Stomach (tissue), 8 donors: ENCODE measurements at regions not wholly inside any gene's neighbourhood (a gene's known extent, or its start where the extent isn't known, plus 50 kb on each side); places are given as distances from the start of the nearest gene placed in this dataset.
"Not testable (repeated sequence)": the region's sequence is repeated elsewhere in the genome, so short reads cannot be mapped to it uniquely, and the experiment has no call there.

Experiments used
- DNase-seq, 2 donors: peaks; one replicate each; pipeline versions ENCODE4 v3.0.0 to v3.0.0-alpha.2; 2013 to 2019
- H3K27ac ChIP-seq, 5 donors: fragments of 200-600 bp in 4 of 5; sonication (generic) in 4 of 5; one replicate each; pipeline ENCODE4 v1.5.1; 2013 to 2019; ENCODE audit warnings: mild to moderate bottlenecking in 1 of 5, moderate library complexity in 1 of 5
- H3K27me3 ChIP-seq, 3 donors: fragments of 200-600 bp; sonication (generic); one replicate each; pipeline ENCODE4 v1.5.1; 2017 to 2019; ENCODE audit warnings: mixed run types in 1 of 3
- H3K36me3 ChIP-seq, 4 donors: fragments of 200-600 bp; sonication (generic); 1 replicate in 3 of 4; 2 replicates in 1 of 4; pipeline ENCODE4 v1.5.1; 2016 to 2019
- H3K4me1 ChIP-seq, 4 donors: fragments of 200-600 bp; sonication (generic); one replicate each; pipeline ENCODE4 v1.5.1; 2016 to 2019
- H3K4me3 ChIP-seq, 4 donors: fragments of 200-600 bp; sonication (generic) in 3 of 4; one replicate each; pipeline ENCODE4 v1.5.1; 2016 to 2019; ENCODE audit warnings: mild to moderate bottlenecking in 1 of 4
- H3K9me3 ChIP-seq, 4 donors: fragments of 200-600 bp; sonication (generic); one replicate each; pipeline ENCODE4 v1.5.1; 2016 to 2019
- EP300 ChIP-seq: sonication (generic); formaldehyde crosslinking; IDR thresholded peaks from one replicate; pipeline ENCODE4 v1.6.1; 2017; ENCODE audit warnings: antibody characterized with exemption
- POLR2A ChIP-seq, 4 donors: fragments of 450-650 bp; IDR thresholded peaks; one replicate each; pipeline ENCODE4 v1.6.1; 2016; ENCODE audit warnings: antibody characterized with exemption in 4 of 4, control low read depth in 2 of 4, mild to moderate bottlenecking in 1 of 4, moderate library complexity in 1 of 4
- POLR2AphosphoS5 ChIP-seq, 3 donors: sonication (generic); formaldehyde crosslinking; IDR thresholded peaks; one replicate each; pipeline ENCODE4 v1.6.1; 2016; ENCODE audit warnings: antibody characterized with exemption in 3 of 3
- WGBS, 5 donors: extraction: QIAGEN DNeasy Blood & Tissue Kit in 3 of 5; methylation state at CpG; one replicate each; pipeline versions ENCODE4 v1.1.5 to v1.1.7; 2013 to 2018; 5-methylcytosine and 5-hydroxymethylcytosine counted together
- intact Hi-C: fragments of 100-400 bp; cut with DNase I; formaldehyde crosslinking; loops from one replicate; pipeline ENCODE4 v1.15.1; 2023; ENCODE audit warnings: low total_unique reads
- TF ChIP-seq, protein P1 (sequence below), 7 experiments: fragments of 450-650 bp in 4 of 7; fragments of 200-600 bp in 3 of 7; sonication (generic) in 3 of 7; IDR thresholded peaks; one replicate each; pipeline ENCODE4 v1.5.1; 2016 to 2019; ENCODE audit warnings: antibody characterized with exemption in 7 of 7, control low read depth in 2 of 7, mild to moderate bottlenecking in 1 of 7
- donor health status: healthy with polysubstance abuse.
- donor health status: Bipolar disorder and iron deficiency.
- donor health status: healthy.

DNA sequence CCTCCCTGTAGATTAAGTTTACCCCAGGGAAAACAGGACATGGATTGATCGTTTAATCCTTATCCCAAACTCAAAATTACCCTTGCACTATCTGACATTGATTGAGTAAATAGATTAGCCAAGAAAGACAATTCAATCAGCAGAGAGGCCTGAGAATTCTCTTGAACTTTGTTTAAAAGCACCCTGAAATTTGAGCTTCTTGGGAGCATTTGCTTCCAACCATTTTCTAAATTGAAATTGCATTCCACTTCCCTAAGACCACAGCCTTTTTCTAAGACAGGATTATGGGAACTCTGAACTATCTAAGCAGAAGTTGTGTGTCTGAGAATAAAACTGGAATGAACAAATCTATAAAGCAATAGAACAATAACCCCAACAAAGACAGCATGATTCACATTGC lies 76.6 kb upstream of the TNRC6A start:
- no peaks in the 10 kb centered on the region for H3K4me1 ChIP-seq
- H3K4me3 ChIP-seq = no peak overlapping the region
- TF ChIP-seq, protein P1, sequence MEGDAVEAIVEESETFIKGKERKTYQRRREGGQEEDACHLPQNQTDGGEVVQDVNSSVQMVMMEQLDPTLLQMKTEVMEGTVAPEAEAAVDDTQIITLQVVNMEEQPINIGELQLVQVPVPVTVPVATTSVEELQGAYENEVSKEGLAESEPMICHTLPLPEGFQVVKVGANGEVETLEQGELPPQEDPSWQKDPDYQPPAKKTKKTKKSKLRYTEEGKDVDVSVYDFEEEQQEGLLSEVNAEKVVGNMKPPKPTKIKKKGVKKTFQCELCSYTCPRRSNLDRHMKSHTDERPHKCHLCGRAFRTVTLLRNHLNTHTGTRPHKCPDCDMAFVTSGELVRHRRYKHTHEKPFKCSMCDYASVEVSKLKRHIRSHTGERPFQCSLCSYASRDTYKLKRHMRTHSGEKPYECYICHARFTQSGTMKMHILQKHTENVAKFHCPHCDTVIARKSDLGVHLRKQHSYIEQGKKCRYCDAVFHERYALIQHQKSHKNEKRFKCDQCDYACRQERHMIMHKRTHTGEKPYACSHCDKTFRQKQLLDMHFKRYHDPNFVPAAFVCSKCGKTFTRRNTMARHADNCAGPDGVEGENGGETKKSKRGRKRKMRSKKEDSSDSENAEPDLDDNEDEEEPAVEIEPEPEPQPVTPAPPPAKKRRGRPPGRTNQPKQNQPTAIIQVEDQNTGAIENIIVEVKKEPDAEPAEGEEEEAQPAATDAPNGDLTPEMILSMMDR (IDR thresholded peaks at IDR 0.05) = no peak
- TF ChIP-seq POLR2A (IDR thresholded peaks at IDR 0.05) (no peak), EP300 (no peak), POLR2AphosphoS5 (IDR thresholded peaks at IDR 0.05) (no peak)
- no peak for DNase-seq
- no peaks in the 10 kb centered on the region for H3K9me3 ChIP-seq
- no peaks in the 10 kb centered on the region for H3K36me3 ChIP-seq
- H3K27me3 ChIP-seq = no peaks in the 10 kb centered on the region
- intact Hi-C loops = no loop called here
- 8 to 25% (median 14%) methylated on average over 1 of the region's 1 CpG for WGBS, 5 donors
- H3K27ac ChIP-seq = no peak overlapping the region

DNA sequence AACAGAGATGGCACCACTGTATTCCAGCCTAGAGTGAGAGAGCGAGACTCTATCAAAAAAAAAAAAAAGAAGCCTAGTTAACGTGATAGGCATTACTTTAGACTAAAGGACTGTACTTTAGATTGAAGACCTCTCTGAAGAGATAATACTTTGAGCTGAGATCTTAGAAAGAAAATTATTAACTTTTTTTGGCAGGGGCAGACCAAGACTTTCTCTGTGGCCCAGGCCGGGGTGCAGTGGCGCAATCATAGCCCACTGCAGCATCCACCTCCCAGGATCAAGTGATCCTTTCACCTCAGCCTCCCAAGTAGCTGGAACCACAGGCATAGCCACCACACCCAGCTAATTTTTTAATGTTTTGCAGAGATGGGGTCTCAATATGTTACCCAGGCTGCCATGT lies 75.7 kb upstream of the TNRC6A start:
- Histone ChIP-seq H3K4me3 (no peak overlapping the region), H3K27ac (no peak overlapping the region), H3K27me3 (no peaks in the 10 kb centered on the region), H3K9me3 (no peaks in the 10 kb centered on the region), H3K4me1 (no peaks in the 10 kb centered on the region), H3K36me3 (no peaks in the 10 kb centered on the region)
- WGBS, 5 donors = 88 to 96% (median 91%) methylated on average over 4 of the region's 4 CpGs
- TF ChIP-seq EP300 = no peak
- no peak for TF ChIP-seq POLR2AphosphoS5 (IDR thresholded peaks at IDR 0.05)
- TF ChIP-seq, protein P1 (IDR thresholded peaks at IDR 0.05) = no peak
- TF ChIP-seq POLR2A (IDR thresholded peaks at IDR 0.05) = no peak
- intact Hi-C loops = no loop called here
- no peak for DNase-seq

DNA sequence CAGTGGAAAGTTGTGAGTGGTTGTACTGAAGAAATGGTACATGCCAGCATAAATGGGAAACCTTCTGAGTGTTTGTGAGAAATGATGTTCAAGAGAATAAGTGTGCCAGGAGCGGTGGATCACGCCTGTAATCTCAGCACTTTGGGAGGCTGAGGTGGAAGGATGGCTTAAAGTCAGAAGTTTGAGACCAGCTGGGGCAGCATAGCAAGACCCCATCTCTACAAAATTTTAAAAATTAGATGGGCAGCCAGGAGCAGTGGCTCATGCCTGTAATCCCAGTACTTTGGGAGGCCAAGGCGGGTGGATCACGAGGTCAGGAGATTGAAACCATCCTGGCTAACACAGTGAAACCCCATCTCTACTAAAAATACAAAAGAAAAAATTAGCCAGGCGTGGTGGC lies 63.5 kb upstream of the TNRC6A start:
- 90 to 96% (median 93%) methylated on average over 5 of the region's 5 CpGs for WGBS, 5 donors
- H3K36me3 ChIP-seq, DNase-seq, H3K27ac ChIP-seq, H3K4me3 ChIP-seq, H3K9me3 ChIP-seq, intact Hi-C loops: not testable (repeated sequence)
- peaks cover 0 to 10% (median 10%) of the 10 kb centered on the region in 3 donors for H3K27me3 ChIP-seq
- peaks cover 0 to 25% (median 5%) of the 10 kb centered on the region in 4 donors for H3K4me1 ChIP-seq

DNA sequence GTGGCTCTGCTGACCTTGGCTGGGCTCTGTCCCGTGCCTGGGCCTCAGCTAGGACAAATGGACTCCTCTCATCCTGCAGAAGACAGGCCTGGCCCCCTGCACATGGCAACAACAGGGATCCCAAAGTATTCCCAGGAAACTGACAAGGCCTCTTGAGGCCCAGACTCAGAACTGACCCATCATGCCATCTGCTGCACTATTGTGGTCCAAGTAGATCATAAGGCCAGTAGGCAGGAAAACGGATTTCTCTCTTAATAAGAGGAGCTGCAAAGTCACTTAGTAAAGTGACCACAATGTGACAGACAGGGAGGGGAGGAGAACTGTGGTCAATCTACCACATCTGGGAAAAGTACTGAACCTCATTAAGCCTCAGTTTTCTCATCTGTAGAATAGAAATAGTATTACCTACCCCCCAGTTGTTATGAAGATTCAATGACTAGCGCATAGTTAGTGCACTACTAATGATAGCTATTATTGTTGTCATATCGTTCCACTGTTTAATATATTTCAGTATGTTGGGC lies 62.1 kb upstream of the TNRC6A start:
- no peak for DNase-seq
- H3K4me3 ChIP-seq = no peak overlapping the region
- H3K36me3 ChIP-seq = no peaks in the 10 kb centered on the region
- peaks cover 0 to 20% (median 12%) of the 10 kb centered on the region in 3 donors for H3K27me3 ChIP-seq
- H3K27ac ChIP-seq = peak overlapping the region in 1 of 5 donors; percentile 85
- no peak for TF ChIP-seq POLR2AphosphoS5 (IDR thresholded peaks at IDR 0.05)
- no peak for TF ChIP-seq EP300
- no peak for TF ChIP-seq POLR2A (IDR thresholded peaks at IDR 0.05)
- TF ChIP-seq, protein P1 (IDR thresholded peaks at IDR 0.05) = no peak
- 78 to 88% (median 86%) methylated on average over 4 of the region's 4 CpGs for WGBS, 5 donors
- no peaks in the 10 kb centered on the region for H3K9me3 ChIP-seq
- intact Hi-C loops = no loop called here
- peaks cover 0 to 28% (median 7%) of the 10 kb centered on the region in 4 donors for H3K4me1 ChIP-seq

DNA sequence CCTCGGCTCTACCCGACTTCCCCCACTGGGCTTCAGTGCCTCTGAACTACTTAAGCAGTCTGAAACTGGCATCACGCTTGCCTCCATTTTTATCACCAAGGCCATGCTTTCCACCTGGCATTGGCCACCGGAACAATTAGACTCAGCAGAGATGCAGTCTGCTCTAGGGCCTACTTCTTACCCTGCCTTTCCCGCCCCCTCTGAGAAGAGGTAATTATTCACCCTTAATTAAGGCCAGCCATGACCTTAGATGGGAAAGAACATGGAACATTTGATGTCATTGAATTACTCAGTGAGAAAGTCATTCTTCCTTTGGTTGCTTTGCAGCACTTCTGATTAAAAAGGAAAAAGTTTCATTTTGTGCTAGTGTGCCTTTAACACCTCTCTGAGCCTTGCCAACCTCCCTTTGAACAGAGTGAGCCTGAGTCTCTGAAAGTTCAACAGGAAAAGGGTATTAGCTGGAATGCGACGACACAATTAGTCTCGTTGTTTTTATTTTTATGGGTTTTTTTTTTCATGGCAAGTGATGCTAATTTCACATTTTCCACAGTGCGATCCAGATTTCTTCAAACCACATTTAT lies 60.9 kb upstream of the TNRC6A start:
- Histone ChIP-seq H3K4me1 (peaks cover 0 to 28% (median 7%) of the 10 kb centered on the region in 4 donors), H3K36me3 (no peaks in the 10 kb centered on the region), H3K4me3 (no peak overlapping the region), H3K27ac (peak overlapping the region in 4 of 5 donors; percentile 70 to 85 (median 79)), H3K27me3 (peaks cover 0 to 20% (median 12%) of the 10 kb centered on the region in 3 donors), H3K9me3 (no peaks in the 10 kb centered on the region)
- intact Hi-C loops = no loop called here
- 52 to 72% (median 58%) methylated on average over 9 of the region's 9 CpGs for WGBS, 5 donors
- DNase-seq = peak in 1 of 2 donors; percentile 45
- TF ChIP-seq POLR2AphosphoS5 (IDR thresholded peaks at IDR 0.05) (peak in 2 of 3 donors; percentile 58 to 63), POLR2A (IDR thresholded peaks at IDR 0.05) (no peak)
